Skeletal muscle cell (primary cell): ENCODE measurements at regions not wholly inside any gene's neighbourhood (a gene's known extent, or its start where the extent isn't known, plus 50 kb on each side); places are given as distances from the start of the nearest gene placed in this dataset.

Source experiments
- DNase-seq: peaks from one replicate; pipeline ENCODE4 v3.0.0-alpha.2; 2010; ENCODE audit warnings: low read depth
- H3K4me3 ChIP-seq: 2 replicates; pipeline ENCODE4 v1.5.1; 2011; ENCODE audit warnings: low read depth, mild to moderate bottlenecking, control low read depth, low read length, moderate library complexity

- no peak for DNase-seq
- no peak overlapping the region for H3K4me3 ChIP-seq
These were observed 127.6 kb upstream of the TFAP2D start for GRCh38 chr6:50585441-50586330.

DNA sequence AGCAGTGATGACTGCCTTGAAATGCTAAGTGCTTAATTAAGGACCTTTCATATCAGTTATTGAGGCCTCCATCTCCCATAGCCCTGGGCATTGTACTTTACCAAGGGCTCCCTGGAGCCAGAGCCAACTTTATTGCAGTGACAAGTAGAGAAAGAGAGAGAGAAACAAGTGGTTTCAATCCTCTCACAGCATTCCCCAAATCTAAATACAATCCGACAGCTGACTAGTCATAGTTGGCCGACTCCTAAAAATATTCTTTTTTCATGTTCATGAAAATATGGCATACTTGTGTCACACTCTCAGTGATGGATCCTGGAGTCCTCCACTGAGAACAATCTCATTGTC, 127.0 kb upstream of the TFAP2D start:
- no peak overlapping the region for H3K4me3 ChIP-seq
- DNase-seq = no peak

GRCh38 chr6:50589751-50590470, 123.4 kb upstream of the TFAP2D start:
- no peak for DNase-seq
- H3K4me3 ChIP-seq = no peak overlapping the region

GRCh38 chr6:50591135-50591534, 122.2 kb upstream of the TFAP2D start:
- no peak overlapping the region for H3K4me3 ChIP-seq
- no peak for DNase-seq

DNA sequence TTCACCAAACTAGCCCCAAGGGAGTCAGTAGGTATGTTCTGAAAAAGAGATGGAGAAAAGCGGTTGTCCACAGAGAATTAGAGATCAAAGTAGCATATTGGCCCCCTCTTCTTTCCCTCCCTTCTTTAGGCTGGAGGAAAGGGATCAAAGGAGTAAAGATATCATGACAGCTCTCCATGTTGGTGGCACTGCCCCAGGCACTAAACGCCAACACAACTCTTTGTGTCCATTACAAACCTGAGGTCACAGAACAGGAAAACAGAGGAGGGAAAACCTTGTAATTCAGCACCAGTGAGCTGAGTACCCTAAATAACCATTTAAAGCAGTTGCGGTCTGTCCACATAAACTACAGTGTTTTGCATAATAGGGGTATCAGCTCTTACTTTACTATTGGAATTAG, 113.0 kb upstream of the TFAP2D start:
- DNase-seq = no peak
- H3K4me3 ChIP-seq = no peak overlapping the region

DNA sequence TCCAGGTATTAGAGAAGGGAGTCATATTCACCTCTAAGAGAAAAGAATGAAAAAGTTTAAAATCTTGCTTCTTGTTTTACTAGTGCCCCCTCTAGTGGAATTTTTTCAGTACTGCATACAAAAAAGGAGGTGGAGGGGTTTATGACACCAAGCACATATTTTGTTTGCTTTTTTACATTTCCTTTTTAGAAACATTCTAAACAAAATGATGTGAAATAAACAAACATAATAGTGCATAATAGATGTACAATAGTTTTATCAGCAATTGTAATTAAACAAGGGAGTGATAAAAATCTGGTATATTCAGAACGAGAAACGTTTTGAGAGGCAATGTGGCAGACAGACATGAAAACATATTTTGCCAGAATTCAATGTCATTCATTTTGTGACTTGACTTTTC, 111.0 kb upstream of the TFAP2D start:
- DNase-seq = peak; percentile 0
- H3K4me3 ChIP-seq = no peak overlapping the region

DNA sequence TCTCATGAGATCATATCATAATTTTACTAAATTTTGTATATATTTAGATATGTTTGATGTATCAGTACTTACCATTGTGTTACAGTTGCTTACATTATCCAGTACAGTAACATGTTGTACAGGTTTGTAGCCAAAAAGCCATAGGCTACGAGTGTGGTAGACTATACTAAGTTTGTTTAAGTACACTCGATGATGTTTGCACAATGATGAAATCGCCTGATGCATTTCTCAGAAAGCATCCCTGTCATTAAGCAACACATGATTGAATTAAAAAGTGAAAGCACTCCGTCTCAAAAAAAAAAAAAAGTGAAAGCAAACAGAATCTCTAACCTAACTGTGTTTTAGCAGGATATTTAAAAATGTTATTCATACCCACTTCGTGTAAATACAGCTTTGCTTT, 104.9 kb upstream of the TFAP2D start:
- no peak for DNase-seq
- H3K4me3 ChIP-seq = no peak overlapping the region

GRCh38 chr6:50610562-50610961, 102.8 kb upstream of the TFAP2D start:
- no peak for DNase-seq
- H3K4me3 ChIP-seq = no peak overlapping the region

- no peak for DNase-seq
- no peak overlapping the region for H3K4me3 ChIP-seq
These were observed 77.9 kb upstream of the TFAP2D start for GRCh38 chr6:50635429-50635828.

DNA sequence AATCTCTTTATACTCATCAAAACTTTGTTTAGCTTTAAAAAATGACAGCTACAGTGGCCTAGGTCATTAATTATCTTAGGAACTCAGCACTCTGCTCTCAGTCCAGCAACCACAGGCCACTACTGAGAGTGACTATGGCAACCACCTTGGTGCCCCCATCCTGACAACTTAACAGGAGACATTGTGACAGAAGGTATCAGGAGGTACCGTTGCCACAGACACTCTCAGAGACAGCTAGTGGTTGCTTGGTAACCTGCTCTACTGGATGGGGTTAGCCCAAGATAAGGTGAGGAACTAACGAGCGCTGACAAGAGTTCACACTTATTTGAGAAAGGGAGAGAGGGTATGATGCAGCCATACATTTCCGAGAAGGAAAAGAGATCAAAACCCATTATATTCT, 76.1 kb upstream of the TFAP2D start:
- DNase-seq = no peak
- no peak overlapping the region for H3K4me3 ChIP-seq

GRCh38 chr6:50649086-50649485, 64.2 kb upstream of the TFAP2D start:
- no peak for DNase-seq
- no peak overlapping the region for H3K4me3 ChIP-seq

DNA sequence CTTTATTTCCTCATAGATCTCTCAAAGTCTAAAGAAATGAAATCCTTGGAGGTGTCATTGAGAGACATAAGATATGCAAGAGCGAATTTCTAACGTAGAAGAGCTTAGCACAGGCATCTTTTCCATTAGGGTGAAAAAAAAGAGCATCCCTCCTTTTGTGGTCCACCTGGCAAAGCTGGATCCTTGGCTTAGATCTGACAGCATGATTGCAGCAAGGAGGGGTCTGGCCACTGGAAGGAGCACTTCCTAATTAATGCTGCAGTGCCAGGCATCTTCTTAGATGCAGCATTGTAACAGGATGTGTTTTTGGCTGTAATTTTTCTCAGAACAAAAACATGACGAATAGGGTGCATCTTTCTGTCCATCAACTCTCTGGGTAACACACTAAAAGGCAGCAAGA, 60.1 kb upstream of the TFAP2D start:
- no peak for DNase-seq
- H3K4me3 ChIP-seq = no peak overlapping the region

DNA sequence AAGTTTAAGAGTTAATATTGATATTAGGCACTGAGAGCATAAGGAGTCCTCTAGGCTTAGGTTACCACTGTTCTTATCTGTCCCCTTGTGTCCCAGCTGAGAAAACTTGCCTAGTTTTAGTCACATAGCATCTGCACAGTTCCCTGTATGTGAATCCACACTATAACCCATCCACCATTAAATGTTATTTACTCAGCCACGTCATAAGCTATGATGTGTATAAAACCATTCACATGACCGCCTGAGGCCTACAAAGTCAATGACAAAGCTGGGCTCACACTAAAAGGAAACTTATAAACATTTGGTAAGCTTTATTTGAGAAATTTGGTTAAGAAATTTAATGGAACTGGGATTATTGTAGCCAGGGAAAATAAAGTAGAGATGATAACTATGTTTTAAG, 59.2 kb upstream of the TFAP2D start:
- DNase-seq = no peak

DNA sequence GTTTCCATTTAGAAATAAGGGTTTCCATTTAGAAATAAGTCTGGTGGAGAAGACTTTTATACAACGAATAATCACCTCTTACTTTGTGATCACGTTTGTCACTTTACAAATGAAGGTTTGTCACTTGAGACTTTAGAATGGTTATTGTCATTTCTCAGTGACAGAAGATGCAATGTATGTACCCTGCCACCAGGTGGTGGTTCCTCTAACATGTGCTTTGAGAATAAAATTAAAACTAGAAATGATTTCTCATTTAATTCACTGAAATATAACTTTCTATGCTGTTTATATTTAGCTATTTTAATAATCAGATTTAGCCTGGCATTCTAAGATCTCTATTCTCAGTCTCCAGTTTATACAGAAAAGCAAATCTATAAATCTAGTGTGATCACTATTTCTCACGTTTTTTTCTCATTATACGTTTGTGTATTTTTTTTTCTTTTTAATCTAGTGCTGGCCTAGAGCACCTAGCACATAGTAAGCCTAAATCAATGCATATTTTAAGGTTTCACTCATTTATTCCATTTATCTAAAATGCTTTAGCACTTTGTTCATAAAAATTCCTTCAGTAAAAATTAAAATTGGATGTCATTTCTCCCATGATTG, 57.4 kb upstream of the TFAP2D start:
- no peak for DNase-seq
- no peak overlapping the region for H3K4me3 ChIP-seq

More for the DNA sequence above, 59.2 kb upstream of the TFAP2D start:
- H3K4me3 ChIP-seq = no peak overlapping the region

DNA sequence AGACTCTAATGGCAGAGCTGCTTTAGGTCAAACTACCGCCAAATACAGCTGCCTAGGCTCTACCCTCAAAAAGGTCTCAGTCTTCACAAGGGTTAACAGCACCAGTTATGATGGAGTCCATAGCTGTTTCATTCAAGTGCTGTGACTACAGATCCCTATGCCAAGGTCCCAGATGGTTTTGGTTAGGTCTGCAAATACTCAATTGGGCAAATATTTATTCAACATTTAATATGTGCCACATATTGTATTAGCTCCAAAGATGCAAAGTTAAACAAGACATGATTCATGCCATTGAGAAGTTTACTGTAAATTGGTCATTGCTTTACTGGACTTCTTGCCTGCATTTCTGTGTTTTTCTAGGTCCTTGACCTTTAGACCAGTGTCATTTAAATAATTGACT, 55.8 kb upstream of the TFAP2D start:
- DNase-seq = no peak
- no peak overlapping the region for H3K4me3 ChIP-seq

DNA sequence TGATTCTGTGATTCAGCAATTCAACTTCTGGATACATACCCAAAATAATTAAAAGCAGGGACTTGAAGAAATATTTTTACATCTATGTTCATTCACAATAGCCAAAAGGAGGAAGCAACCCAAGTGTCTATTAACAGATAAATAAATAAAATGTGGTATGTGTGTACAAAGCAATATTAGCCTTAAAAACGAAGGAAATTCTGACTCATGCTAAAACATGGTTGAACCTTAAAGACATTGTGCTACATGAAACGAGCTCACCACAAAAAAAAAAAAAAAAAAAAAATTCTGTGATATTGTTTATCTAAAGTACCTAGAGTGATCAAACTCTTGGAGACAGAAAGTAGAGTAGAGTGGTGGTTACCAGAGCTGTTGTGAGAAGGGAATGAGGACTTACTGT, 54.8 kb upstream of the TFAP2D start:
- H3K4me3 ChIP-seq = no peak overlapping the region
- DNase-seq = no peak

DNA sequence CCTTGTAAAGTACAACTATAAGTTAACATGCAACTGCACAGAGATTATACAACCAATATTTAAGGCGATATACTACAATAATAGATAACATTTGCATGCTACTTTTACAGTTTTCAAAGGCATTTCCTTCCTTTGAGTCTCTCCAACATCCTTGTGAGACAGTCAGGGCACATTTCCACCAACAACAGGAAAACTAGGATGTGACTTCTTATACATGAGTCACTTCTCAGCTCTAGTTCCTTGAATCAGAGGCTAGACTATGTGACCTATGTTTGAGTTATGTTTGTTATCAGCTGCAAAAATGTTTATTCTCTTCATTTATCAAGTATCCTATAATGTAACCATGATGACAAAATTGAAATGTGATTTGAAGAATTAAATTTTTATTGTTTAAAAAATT, 51.7 kb upstream of the TFAP2D start:
- no peak overlapping the region for H3K4me3 ChIP-seq
- DNase-seq = no peak
